ENCODE measurements at regions not wholly inside any gene's neighbourhood (a gene's known extent, or its start where the extent isn't known, plus 50 kb on each side); places are given as distances from the start of the nearest gene placed in this dataset.
A peak's percentile ranks its signal among the peaks of the same experiment; 100 is the strongest.

DNA sequence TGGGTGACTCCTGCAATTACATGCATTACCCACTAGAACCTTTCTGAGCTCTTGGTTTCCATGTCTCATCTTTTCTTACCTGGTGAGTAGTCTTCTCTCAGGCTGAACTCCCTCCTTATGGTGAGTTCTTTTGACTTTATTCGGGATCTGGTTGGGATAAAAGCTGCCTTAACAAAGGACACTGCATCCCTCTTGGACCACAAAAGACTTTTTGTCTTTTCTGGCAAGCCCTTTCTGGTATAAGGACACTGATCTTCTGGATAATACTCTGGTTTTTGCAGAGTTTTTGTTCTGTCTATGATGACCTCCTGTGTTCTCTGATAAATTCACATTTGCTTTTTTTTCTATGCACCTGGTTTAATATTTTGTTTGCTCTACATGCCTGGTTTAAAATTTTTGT, 66.7 kb downstream of the SLITRK1 start:
- no peaks in the 10 kb centered on the region for H3K4me1 ChIP-seq
- no peaks in the 10 kb centered on the region for H3K9me3 ChIP-seq
- H3K36me3 ChIP-seq = no peaks in the 10 kb centered on the region
- TF ChIP-seq POLR2A (IDR thresholded peaks at IDR 0.05) = no peak
- TF ChIP-seq, protein P1, sequence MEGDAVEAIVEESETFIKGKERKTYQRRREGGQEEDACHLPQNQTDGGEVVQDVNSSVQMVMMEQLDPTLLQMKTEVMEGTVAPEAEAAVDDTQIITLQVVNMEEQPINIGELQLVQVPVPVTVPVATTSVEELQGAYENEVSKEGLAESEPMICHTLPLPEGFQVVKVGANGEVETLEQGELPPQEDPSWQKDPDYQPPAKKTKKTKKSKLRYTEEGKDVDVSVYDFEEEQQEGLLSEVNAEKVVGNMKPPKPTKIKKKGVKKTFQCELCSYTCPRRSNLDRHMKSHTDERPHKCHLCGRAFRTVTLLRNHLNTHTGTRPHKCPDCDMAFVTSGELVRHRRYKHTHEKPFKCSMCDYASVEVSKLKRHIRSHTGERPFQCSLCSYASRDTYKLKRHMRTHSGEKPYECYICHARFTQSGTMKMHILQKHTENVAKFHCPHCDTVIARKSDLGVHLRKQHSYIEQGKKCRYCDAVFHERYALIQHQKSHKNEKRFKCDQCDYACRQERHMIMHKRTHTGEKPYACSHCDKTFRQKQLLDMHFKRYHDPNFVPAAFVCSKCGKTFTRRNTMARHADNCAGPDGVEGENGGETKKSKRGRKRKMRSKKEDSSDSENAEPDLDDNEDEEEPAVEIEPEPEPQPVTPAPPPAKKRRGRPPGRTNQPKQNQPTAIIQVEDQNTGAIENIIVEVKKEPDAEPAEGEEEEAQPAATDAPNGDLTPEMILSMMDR (IDR thresholded peaks at IDR 0.05) = no peak
- H3K4me3 ChIP-seq = no peak overlapping the region
- no peak for DNase-seq
- no peak overlapping the region for H3K27ac ChIP-seq
- no peaks in the 10 kb centered on the region for H3K27me3 ChIP-seq
- intact Hi-C loops (cut with DNase I; ENCODE audit: low total_unique reads) = no loop called here

DNA sequence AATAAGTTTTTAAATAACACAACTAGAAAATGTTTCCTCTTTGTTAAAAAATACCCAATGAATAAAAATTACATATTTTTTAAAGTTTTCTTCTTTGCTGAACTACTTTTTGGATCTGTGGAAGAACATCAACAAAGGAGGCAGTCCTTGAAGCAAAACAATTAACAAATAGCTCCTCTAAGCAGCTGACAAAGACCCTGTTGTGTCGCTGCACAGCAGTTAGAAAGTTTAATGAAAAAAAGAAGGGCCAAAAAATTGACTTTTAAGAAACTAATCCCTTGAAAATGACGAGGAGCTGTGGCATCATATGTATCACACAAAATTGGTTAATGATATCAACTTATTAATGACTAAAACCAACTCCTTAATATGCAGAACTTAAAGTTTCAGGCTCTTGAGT, 72.1 kb downstream of the SLITRK1 start:
- H3K9me3 ChIP-seq = no peaks in the 10 kb centered on the region
- H3K27me3 ChIP-seq = no peaks in the 10 kb centered on the region
- DNase-seq = no peak
- no peak overlapping the region for H3K27ac ChIP-seq
- no peaks in the 10 kb centered on the region for H3K36me3 ChIP-seq
- TF ChIP-seq, protein P1 (IDR thresholded peaks at IDR 0.05) = no peak
- TF ChIP-seq POLR2A (IDR thresholded peaks at IDR 0.05) = no peak
- intact Hi-C loops (cut with DNase I; ENCODE audit: low total_unique reads) = no loop called here
- H3K4me3 ChIP-seq = no peak overlapping the region
- no peaks in the 10 kb centered on the region for H3K4me1 ChIP-seq

DNA sequence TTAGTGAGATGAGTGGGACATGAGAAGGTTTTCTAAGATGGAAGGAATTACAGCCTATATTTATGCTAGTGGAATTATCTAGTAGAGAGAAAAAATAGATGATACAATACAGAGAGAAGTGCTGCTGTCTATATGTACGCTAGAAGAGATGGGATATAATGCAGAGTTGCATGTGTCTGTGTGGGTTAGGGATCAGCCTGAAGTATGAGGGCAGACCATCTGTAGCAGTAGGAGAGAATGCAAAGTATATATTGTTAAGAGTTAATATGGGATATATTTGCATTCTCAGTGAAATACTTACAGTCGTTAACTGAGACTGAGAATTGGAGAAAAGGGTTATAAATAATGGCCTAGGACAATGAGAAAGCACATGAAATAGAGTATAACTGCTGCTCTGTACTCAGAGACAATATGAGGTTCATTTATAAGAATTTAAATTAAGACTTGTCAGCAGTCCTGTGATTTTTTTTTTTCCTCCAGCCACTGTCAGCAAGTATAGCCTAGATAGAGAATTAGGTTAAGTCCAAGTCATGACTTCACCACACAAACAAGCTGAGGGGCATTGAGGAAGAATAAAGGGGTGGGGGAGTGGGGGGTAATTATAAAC, 77.8 kb downstream of the SLITRK1 start:
- Histone ChIP-seq H3K27ac (no peak overlapping the region), H3K27me3 (no peaks in the 10 kb centered on the region), H3K36me3 (no peaks in the 10 kb centered on the region), H3K9me3 (no peaks in the 10 kb centered on the region), H3K4me1 (no peaks in the 10 kb centered on the region), H3K4me3 (no peak overlapping the region)
- no peak for DNase-seq
- TF ChIP-seq, protein P1 (IDR thresholded peaks at IDR 0.05) = no peak
- no peak for TF ChIP-seq POLR2A (IDR thresholded peaks at IDR 0.05)
- intact Hi-C loops (cut with DNase I; ENCODE audit: low total_unique reads) = no loop called here

DNA sequence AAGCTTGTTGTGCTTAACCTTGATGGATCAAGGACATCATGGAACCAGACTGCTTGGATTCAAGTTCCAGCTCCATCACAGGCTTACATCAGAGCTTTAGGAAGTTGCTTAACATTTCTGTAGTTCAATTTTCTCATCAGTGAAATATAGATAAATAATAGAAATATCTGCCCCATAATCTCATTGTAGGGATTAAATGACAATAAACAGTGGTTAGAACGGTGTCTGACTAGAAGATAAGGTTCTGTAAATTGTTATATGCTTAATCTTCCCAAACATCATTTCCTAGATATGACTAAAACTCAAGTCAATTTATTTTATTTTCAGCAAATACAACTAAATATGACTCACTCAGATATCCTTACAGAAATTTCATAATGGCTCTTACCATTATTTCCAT, 83.5 kb downstream of the SLITRK1 start:
- no peak for DNase-seq
- Histone ChIP-seq H3K9me3 (no peaks in the 10 kb centered on the region), H3K27me3 (no peaks in the 10 kb centered on the region), H3K4me1 (no peaks in the 10 kb centered on the region), H3K27ac (no peak overlapping the region), H3K4me3 (no peak overlapping the region), H3K36me3 (no peaks in the 10 kb centered on the region)
- TF ChIP-seq POLR2A (IDR thresholded peaks at IDR 0.05) = no peak
- TF ChIP-seq, protein P1 (IDR thresholded peaks at IDR 0.05) = no peak
- intact Hi-C loops (cut with DNase I; ENCODE audit: low total_unique reads) = no loop called here

DNA sequence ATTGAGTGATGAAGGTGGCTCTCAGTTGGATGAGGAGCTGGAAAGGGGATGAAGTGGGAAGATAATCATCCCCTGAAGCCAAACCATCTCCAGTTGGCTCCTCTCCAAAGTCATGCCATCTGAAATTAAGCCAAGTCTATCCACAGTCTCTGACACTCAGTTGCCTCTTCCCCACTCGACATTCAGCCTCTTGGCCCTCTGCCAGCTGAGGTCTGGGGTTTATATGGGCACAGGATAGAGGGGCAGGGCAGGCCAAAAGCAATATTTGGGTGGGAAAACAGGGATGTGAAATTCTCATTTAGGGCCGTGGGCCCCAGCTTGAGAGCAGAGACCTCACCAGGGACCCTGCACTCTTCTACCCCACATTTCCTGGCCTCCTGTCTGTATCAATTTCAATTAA, 85.9 kb downstream of the SLITRK1 start:
- DNase-seq = peak in 1 of 2 donors; percentile 13
- no peak for TF ChIP-seq POLR2A (IDR thresholded peaks at IDR 0.05)
- TF ChIP-seq, protein P1 (IDR thresholded peaks at IDR 0.05) = no peak
- intact Hi-C loops (cut with DNase I; ENCODE audit: low total_unique reads) = no loop called here
- Histone ChIP-seq H3K27ac (no peak overlapping the region), H3K4me1 (no peaks in the 10 kb centered on the region), H3K36me3 (no peaks in the 10 kb centered on the region), H3K27me3 (no peaks in the 10 kb centered on the region), H3K4me3 (no peak overlapping the region), H3K9me3 (no peaks in the 10 kb centered on the region)
